Activated T-helper 1 cell treated with anti-CD3 and anti-CD28 coated beads, Interleukin-12 subunit alpha, Interleukin-12 subunit beta, Interleukin-2, Interleukin-4 antibody, amounts not matched to agents 30 ng/mL and 10 ng/mL and 1 ng/mL, durations not matched to agents 14 hours and 24 hours and 36 hours (primary cell): ENCODE measurements at regions not wholly inside any gene's neighbourhood (a gene's known extent, or its start where the extent isn't known, plus 50 kb on each side); places are given as distances from the start of the nearest gene placed in this dataset.
"Not testable (repeated sequence)": the region's sequence is repeated elsewhere in the genome, so short reads cannot be mapped to it uniquely, and the experiment has no call there.

ENCODE experiments used
- DNase-seq: peaks from one replicate; pipeline ENCODE4 v3.0.0; 2021; ENCODE audit warnings: low spot score
- H3K27ac Mint-ChIP-seq: one replicate; pipeline ENCODE4 v1.8.0; 2021; ENCODE audit warnings: mild to moderate bottlenecking, mixed read lengths
- H3K27me3 Mint-ChIP-seq: one replicate; pipeline ENCODE4 v1.8.0; 2022; ENCODE audit warnings: mild to moderate bottlenecking, moderate library complexity, mixed read lengths; ENCODE audit not compliant: insufficient read depth
- H3K36me3 Mint-ChIP-seq: one replicate; pipeline ENCODE4 v1.8.0; 2021; ENCODE audit warnings: low read depth, mixed read lengths
- H3K4me1 Mint-ChIP-seq: one replicate; pipeline ENCODE4 v1.8.0; 2021; ENCODE audit warnings: low read depth, mixed read lengths
- H3K4me3 Mint-ChIP-seq: one replicate; pipeline ENCODE4 v1.8.0; 2021; ENCODE audit warnings: mild to moderate bottlenecking, moderate library complexity, mixed read lengths
- H3K9me3 Mint-ChIP-seq: one replicate; pipeline ENCODE4 v1.8.0; 2021; ENCODE audit warnings: mixed read lengths
- intact Hi-C: fragments of 100-400 bp; cut with micrococcal nuclease; formaldehyde crosslinking; loops from one replicate; pipeline ENCODE4 v1.15.1; 2024

DNA sequence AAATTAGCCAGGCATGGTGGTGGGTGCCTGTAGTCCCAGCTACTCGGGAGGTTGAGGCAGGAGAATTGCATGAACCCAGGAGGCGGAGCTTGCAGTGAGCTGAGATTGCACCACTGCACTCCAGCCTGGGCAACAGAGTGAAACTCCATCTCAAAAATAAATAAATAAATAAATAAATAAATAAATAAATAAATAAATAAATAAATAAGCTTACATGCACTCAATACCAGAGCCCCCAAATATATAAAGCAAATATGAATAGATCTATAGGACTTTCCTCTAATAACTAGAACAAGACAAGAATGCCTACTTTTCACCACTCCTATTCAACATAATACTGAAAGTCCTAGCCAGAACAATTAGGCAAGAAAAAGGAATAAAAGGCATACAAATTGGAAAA, 147.5 kb upstream of the SOX6 start:
- intact Hi-C loops, H3K4me1 Mint-ChIP-seq, H3K27ac Mint-ChIP-seq, H3K4me3 Mint-ChIP-seq, DNase-seq, H3K27me3 Mint-ChIP-seq, H3K36me3 Mint-ChIP-seq: not testable (repeated sequence)
- H3K9me3 Mint-ChIP-seq = peaks cover 15% of the 10 kb centered on the region

DNA sequence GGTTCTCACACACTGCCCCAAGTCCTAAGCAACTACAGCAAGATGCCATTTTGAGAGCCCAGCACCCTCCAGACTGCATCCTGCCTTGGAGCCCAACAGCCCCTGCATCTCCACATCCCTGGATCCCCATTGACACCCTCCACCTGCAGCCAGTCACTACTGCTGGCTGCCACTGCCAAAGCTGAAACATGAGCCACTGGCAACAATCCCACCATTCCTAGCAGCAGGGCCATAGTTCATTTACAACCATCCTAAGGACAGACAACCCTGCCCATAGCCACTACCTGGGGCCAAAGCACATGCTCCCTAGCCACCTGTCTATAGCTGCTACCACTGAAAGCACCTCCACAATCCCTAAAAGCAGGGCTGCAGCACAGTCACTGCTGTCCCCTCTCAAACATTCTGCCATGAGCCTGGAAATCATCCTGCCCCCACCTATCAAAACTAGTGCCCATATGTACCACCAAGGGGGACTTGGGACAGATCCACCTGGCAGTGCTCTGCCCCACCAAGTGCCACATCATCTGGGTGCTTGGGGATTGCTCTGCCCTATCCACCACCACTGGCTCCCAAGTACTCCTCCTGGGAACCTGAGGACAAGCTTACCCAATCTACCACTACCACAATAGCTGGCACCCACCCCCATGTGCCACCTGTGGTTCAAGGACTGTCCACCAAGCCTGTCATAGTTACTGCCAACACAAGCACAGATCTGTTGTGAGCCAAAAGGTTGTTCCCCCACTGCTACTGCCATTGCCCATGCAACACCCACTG, 138.8 kb upstream of the SOX6 start:
- no peaks in the 10 kb centered on the region for H3K36me3 Mint-ChIP-seq
- intact Hi-C loops = no loop called here
- H3K4me3 Mint-ChIP-seq = no peak overlapping the region
- H3K9me3 Mint-ChIP-seq = peaks cover 7% of the 10 kb centered on the region
- no peaks in the 10 kb centered on the region for H3K27me3 Mint-ChIP-seq
- no peak for DNase-seq
- no peaks in the 10 kb centered on the region for H3K4me1 Mint-ChIP-seq
- no peak overlapping the region for H3K27ac Mint-ChIP-seq

DNA sequence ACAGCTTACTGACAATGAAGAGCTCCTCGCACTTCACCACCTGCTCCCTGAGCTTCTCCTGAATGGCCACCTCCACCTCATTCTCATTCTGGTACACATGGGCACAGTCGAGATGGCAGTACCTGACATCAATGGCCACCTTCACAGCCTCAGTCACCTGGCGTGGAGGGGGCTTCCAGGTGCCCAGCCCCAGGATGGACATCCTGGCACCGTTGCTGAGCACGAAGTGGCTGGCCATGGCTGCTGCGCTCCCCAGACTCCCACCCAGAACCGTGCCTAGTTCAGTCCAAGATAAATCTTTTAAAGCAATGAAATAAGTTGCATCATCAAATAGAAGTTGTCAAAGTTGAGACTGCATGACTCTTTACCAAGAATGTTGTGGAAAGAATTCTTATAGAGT, 128.1 kb upstream of the SOX6 start:
- no peaks in the 10 kb centered on the region for H3K4me1 Mint-ChIP-seq
- intact Hi-C loops = no loop called here
- H3K4me3 Mint-ChIP-seq = no peak overlapping the region
- H3K27ac Mint-ChIP-seq = no peak overlapping the region
- no peaks in the 10 kb centered on the region for H3K9me3 Mint-ChIP-seq
- no peaks in the 10 kb centered on the region for H3K36me3 Mint-ChIP-seq
- H3K27me3 Mint-ChIP-seq = no peaks in the 10 kb centered on the region
- no peak for DNase-seq

DNA sequence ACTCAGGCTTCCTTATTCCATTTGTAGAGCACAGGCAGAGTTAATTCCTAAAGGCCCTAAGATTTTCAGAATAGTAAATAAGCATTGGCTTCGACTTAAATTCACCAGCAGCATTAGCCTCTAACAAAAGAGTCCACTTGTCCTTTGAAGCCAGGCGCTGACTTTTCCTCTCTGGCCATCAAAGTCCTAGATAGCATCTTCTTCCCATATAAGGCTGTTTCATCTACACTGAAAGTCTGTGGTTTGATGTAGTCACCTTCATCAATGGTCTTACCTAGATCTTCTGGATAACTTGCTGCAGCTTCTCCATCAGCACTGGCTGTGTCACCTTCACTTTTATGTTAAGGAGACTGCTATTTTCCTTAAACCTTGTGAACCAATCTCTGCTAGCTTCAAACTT, 118.3 kb upstream of the SOX6 start:
- Mint-ChIP-seq H3K4me1 (no peaks in the 10 kb centered on the region), H3K4me3 (no peak overlapping the region), H3K27ac (no peak overlapping the region), H3K36me3 (no peaks in the 10 kb centered on the region), H3K27me3 (no peaks in the 10 kb centered on the region), H3K9me3 (no peaks in the 10 kb centered on the region)
- intact Hi-C loops = no loop called here
- DNase-seq = no peak

DNA sequence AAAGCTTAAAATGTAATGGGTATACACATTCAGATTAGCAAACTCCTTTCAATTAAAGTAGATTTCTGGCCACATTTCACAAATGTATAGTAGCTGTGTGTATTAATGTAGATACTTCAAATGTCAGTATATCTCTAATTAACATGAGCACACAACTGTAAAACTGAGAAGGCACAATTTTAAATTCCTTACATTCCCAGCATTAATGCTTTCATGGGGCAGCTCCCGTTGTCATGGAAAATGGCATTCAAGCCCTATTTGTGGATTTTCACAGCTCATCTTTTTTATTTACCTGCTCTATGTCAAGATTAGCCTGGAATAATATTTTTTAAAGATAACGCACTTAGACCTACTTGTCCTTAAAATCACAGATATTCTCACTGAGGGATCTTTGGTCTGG, 113.6 kb upstream of the SOX6 start:
- intact Hi-C loops = no loop called here
- DNase-seq = no peak
- H3K27me3 Mint-ChIP-seq = no peaks in the 10 kb centered on the region
- no peaks in the 10 kb centered on the region for H3K4me1 Mint-ChIP-seq
- no peaks in the 10 kb centered on the region for H3K36me3 Mint-ChIP-seq
- H3K4me3 Mint-ChIP-seq = no peak overlapping the region
- no peaks in the 10 kb centered on the region for H3K9me3 Mint-ChIP-seq
- H3K27ac Mint-ChIP-seq = no peak overlapping the region

DNA sequence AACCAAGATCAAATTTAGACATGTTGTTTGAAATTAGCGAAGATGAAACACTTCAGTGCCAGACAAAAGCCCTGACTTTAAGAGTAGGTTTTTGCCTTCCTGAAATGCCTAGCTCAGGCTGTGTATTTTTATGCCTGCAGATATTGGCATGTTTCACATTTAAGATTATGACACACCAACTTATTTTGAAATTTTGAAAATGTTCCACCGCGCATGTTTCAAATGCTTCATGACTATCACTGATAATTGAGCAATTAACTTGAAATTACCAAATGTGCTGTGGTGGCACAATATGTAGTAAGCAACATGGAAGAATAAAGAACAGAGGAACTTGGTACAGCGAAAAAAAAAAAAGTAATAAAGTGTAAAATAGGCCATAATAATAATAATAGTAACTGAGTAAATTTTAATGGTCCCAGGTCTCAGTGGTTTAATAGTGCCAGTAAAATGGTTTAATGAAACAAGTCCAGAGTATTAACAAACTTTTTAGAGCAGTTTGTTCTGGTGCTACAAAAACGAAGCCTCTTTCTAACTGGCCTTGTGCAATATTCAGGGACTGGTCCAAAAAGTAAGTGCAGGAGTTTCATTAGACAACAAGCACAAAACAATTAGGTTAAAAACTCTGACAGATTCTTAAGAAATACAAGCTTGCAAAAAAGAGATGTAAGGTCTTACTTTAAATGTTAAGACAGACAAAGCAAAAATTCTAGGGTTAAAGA, 112.5 kb upstream of the SOX6 start:
- DNase-seq = no peak
- Mint-ChIP-seq H3K36me3 (no peaks in the 10 kb centered on the region), H3K4me1 (no peaks in the 10 kb centered on the region), H3K27me3 (no peaks in the 10 kb centered on the region), H3K27ac (no peak overlapping the region), H3K9me3 (no peaks in the 10 kb centered on the region), H3K4me3 (no peak overlapping the region)
- intact Hi-C loops = no loop called here

DNA sequence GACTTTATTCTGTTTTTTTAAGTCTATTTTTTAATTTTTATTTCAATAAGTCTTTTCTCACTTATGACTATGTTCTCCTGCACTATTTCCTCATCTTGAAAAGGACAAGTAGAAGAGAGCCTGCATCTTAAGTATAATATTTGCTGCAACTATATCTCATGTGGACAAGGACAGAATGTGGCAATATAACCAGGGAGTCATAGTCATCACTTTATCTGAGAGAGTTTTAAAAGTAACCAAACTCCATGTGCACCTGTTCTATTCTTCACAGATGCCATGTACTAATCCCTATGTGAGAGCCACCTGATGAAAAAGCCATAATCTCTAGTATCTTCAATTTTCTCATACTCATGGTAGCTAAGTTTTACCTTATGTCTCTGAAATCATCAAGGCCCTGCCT, 104.2 kb upstream of the SOX6 start:
- Mint-ChIP-seq H3K9me3 (no peaks in the 10 kb centered on the region), H3K4me3 (no peak overlapping the region), H3K36me3 (no peaks in the 10 kb centered on the region), H3K27me3 (no peaks in the 10 kb centered on the region), H3K4me1 (no peaks in the 10 kb centered on the region), H3K27ac (no peak overlapping the region)
- intact Hi-C loops = no loop called here
- no peak for DNase-seq

DNA sequence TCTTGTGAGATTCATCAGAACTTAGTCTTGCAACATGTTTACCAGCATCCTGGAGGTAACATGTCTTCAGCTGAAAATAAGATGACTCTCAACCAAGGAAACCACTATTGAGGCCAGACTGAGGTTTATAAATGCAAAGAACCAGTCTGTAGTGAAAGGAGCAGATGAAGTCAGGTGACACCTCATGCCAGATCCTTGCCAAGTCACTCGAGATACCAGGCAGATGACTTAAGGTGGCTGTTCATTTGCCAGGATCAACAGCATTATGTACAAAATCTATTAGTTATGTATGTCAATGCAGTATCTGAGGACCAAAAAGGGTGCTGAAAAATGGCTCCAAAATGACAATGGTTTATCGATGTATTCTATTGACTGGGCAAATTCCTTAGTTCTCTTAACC, 100.0 kb upstream of the SOX6 start:
- Mint-ChIP-seq H3K27me3 (no peaks in the 10 kb centered on the region), H3K4me1 (no peaks in the 10 kb centered on the region), H3K9me3 (no peaks in the 10 kb centered on the region), H3K4me3 (no peak overlapping the region), H3K27ac (no peak overlapping the region), H3K36me3 (no peaks in the 10 kb centered on the region)
- no peak for DNase-seq
- intact Hi-C loops = no loop called here

DNA sequence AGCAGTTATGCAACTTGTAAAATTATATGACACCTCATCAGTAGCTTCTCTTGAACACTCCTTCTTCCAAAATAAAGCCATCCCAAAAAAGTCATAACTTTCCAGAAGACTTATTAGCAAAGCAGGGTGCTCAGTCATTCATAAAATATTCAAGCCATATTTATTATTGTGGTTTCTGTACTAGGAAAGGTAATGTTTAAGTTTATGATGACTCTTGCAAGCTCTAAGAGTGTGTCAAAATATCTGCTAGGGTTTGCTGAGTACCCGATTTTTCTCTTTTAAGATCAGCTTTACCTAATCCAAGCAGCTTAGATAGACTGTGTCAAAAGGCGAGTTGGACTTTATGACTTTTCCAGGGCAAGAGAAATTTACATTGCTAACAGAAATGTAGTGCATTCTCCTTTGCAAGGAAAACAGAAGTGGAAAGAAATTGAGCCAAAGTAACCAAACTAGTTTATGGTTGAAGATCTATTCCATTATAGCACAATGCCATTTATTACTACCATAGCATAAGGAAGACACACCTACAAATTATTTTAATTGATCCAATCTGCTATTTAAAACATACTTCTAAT, 98.0 kb upstream of the SOX6 start:
- Mint-ChIP-seq H3K36me3 (no peaks in the 10 kb centered on the region), H3K4me3 (no peak overlapping the region), H3K4me1 (no peaks in the 10 kb centered on the region), H3K9me3 (no peaks in the 10 kb centered on the region), H3K27me3 (no peaks in the 10 kb centered on the region), H3K27ac (no peak overlapping the region)
- intact Hi-C loops = no loop called here
- DNase-seq = no peak

DNA sequence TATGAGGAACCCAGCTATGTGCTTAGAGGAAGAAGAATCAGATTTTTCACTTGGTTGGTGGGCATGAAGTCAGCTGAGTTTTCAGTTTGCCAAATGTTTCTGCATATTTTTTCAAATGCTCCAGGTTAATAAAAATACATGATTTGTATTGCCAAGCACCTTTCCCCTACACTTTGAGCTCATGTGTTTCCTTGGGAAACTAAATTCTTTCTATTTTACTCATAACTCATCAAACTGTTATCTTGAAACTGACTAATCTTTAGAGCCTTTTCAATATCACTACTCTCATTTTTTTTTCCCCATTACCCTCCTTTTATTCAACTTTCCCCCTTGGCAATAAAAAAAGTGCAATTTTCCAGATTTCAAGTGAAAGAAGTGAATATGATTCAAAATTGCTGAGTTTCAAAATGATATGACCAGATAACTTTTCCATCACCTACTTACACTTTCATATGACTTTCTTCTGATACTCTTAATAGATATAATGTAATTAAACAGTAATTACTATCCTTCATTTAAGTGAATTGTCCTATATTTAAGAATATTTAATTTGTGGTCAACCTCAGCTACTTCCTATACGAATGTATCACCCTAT, 91.9 kb upstream of the SOX6 start:
- H3K27me3 Mint-ChIP-seq = no peaks in the 10 kb centered on the region
- H3K27ac Mint-ChIP-seq = no peak overlapping the region
- intact Hi-C loops = no loop called here
- H3K36me3 Mint-ChIP-seq = no peaks in the 10 kb centered on the region
- DNase-seq = no peak
- no peaks in the 10 kb centered on the region for H3K4me1 Mint-ChIP-seq
- no peaks in the 10 kb centered on the region for H3K9me3 Mint-ChIP-seq
- no peak overlapping the region for H3K4me3 Mint-ChIP-seq

DNA sequence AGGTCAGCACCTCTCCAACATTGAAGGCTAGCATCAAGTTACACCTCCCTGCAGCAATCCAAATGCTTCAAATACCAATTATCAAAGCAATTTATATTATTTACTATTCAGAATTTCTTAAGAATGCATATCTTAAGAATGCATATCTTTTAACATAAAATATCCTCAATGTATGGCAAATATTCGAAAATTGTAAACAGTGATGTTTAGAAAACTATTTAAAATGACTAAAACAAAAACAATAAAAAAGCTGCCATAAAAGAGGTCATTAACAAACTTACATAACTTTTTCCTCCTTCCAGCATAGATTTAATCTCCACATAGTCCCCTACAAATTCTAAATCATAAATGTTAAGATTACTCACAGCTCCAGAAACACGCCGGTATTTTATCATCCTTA, 85.1 kb upstream of the SOX6 start:
- no peak overlapping the region for H3K27ac Mint-ChIP-seq
- no peak for DNase-seq
- no peaks in the 10 kb centered on the region for H3K27me3 Mint-ChIP-seq
- H3K4me3 Mint-ChIP-seq = no peak overlapping the region
- H3K36me3 Mint-ChIP-seq = no peaks in the 10 kb centered on the region
- H3K9me3 Mint-ChIP-seq = no peaks in the 10 kb centered on the region
- H3K4me1 Mint-ChIP-seq = no peaks in the 10 kb centered on the region
- intact Hi-C loops = no loop called here

DNA sequence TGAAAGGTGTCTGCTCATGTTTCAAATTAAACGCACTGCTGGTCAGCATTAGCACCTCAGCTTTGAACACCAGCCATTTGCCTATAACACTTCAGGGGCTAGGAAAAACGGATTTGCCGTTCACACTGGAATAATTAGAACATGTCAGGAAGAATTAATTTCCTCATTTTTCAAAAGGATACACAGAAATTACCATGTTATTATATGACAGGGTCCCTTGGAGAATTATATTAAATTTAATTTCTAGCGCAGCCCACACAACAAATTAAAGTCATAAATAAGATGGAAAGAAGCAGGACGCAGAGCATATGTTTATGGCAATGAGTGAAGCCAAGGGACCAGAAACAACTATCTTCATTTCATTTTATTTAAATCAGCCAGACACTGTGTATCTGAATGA, 83.8 kb upstream of the SOX6 start:
- Mint-ChIP-seq H3K27me3 (no peaks in the 10 kb centered on the region), H3K36me3 (no peaks in the 10 kb centered on the region), H3K4me1 (no peaks in the 10 kb centered on the region), H3K9me3 (no peaks in the 10 kb centered on the region), H3K4me3 (no peak overlapping the region), H3K27ac (no peak overlapping the region)
- no peak for DNase-seq
- intact Hi-C loops = no loop called here

DNA sequence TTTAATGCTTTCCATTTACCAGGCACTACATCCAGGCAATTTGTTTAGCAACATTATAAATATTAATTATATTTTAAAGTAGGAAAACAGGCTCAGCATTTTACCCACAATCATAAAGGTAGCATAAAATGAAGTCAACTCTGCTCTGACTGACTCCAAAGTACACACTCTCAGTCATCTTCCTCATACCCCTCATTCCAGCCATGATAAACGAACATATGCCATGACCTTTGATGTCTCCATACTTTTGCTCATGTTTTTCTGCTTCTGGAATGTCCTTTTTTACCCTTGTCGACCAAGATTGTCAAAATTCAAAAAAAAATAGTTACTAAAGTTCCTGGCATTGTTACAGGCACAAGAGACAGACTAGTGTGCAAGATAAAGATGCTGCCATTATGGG, 77.7 kb upstream of the SOX6 start:
- Mint-ChIP-seq H3K4me3 (no peak overlapping the region), H3K27ac (no peak overlapping the region), H3K36me3 (no peaks in the 10 kb centered on the region), H3K9me3 (peaks cover 12% of the 10 kb centered on the region), H3K4me1 (no peaks in the 10 kb centered on the region), H3K27me3 (no peaks in the 10 kb centered on the region)
- DNase-seq = no peak
- intact Hi-C loops = no loop called here
